ENCODE measurements at regions not wholly inside any gene's neighbourhood (a gene's known extent, or its start where the extent isn't known, plus 50 kb on each side); places are given as distances from the start of the nearest gene placed in this dataset.

DNA sequence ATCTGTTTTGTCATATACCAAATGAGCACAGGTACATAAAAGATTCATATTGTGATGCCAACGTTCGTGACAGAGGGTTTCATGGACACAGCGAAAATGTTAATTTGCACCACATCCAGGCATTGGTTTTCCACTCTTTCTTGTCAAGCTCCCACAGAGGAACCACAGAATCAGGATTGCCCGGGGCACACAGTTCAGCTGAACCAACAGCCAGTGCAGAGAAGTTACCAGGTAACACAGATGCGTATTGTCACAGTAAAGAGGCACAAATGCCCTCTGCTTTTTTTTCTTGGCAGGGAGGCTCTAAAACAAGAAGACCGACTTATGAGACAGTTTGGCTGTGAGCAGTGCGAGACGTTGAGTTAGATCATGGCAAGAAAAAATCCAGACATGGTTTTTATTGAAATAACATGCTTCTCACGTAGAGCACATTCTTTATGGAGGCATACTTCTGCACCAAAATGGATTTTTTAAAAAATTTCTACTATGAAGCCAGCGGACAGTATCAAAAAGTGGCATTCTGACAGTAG lies 331.1 kb upstream of the KIAA1217 start:
- H3K4me3 ChIP-seq (ENCODE audit: low read length) = no peak overlapping the region
- no peaks in the 10 kb centered on the region for H3K36me3 ChIP-seq (ENCODE audit: insufficient read depth, low read length)

DNA sequence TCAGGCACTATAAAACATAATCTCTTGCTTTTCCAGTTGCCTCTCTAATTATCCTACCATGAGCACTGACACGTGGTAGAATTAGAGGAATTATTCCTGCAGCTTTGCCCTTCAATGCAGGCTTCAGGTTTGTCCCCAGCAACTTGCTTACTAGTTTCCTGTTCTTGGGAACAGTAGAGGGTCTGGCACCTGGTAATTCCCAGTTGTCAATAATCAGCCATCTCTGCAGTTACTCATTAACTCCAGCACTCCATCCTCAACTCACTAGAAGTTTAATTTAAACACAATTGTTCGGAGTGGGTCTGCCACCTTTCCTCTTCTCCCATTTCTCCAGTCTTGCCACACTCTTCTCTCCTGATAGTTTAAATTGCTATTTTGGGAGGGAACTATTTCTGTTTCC lies 324.3 kb upstream of the KIAA1217 start:
- no peaks in the 10 kb centered on the region for H3K36me3 ChIP-seq (ENCODE audit: insufficient read depth, low read length)
- no peak overlapping the region for H3K4me3 ChIP-seq (ENCODE audit: low read length)
- H2AFZ ChIP-seq (ENCODE audit: low read depth, low read length) = no peak overlapping the region
- peaks cover 2% of the 10 kb centered on the region for H3K27me3 ChIP-seq (ENCODE audit: insufficient read depth, low read length)
- no peaks in the 10 kb centered on the region for H3K9me3 ChIP-seq (ENCODE audit: low read length)
- H3K4me1 ChIP-seq (ENCODE audit: insufficient read depth, low read length) = no peaks in the 10 kb centered on the region

More for the DNA sequence above, 331.1 kb upstream of the KIAA1217 start:
- Histone ChIP-seq H3K9me3 (ENCODE audit: low read length) (no peaks in the 10 kb centered on the region), H3K27me3 (ENCODE audit: insufficient read depth, low read length) (no peaks in the 10 kb centered on the region), H3K4me1 (ENCODE audit: insufficient read depth, low read length) (no peaks in the 10 kb centered on the region), H2AFZ (ENCODE audit: low read depth, low read length) (no peak overlapping the region)

DNA sequence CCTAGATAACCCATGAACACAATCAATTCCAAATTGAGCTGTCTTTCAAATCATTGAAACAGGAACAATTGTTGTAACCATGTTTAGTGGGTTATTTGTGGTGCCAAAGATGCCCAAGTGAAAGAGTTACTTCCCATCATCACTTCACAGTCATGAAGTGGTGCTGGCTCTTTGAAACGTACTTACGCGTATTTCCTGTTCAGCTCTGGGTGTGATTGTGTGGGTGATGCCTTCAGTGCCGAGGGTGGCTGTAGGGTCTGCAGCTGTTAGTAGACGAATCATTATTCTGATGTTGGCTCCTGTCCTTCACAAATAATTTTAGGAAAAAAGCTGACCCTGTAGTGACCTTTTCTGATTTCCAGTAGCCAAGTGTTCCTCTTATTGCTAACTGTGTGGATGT lies 323.1 kb upstream of the KIAA1217 start:
- Histone ChIP-seq H3K4me3 (ENCODE audit: low read length) (no peak overlapping the region), H2AFZ (ENCODE audit: low read depth, low read length) (no peak overlapping the region), H3K36me3 (ENCODE audit: insufficient read depth, low read length) (no peaks in the 10 kb centered on the region), H3K27me3 (ENCODE audit: insufficient read depth, low read length) (peaks cover 2% of the 10 kb centered on the region), H3K4me1 (ENCODE audit: insufficient read depth, low read length) (no peaks in the 10 kb centered on the region), H3K9me3 (ENCODE audit: low read length) (no peaks in the 10 kb centered on the region)

DNA sequence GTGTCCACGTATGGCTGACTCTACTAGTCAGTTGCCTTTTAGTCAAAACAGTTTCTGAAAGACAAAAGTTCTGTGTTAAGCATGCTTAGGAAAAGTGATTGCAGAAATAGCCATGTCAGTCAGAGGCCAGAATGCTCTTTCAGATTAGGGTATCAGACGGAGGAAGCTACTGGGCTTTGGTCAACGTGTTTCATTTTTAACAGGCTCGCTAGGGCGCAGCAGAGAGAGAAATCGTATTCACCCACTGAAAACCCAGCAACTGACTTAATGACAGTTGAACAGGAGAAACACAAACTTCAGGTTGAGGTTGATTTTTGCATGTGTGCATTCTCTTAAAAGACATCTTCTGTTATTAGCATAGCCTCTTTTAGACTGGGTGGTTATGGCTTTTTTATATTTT lies 322.6 kb upstream of the KIAA1217 start:
- peaks cover 2% of the 10 kb centered on the region for H3K27me3 ChIP-seq (ENCODE audit: insufficient read depth, low read length)
- no peak overlapping the region for H2AFZ ChIP-seq (ENCODE audit: low read depth, low read length)
- H3K4me3 ChIP-seq (ENCODE audit: low read length) = no peak overlapping the region
- H3K9me3 ChIP-seq (ENCODE audit: low read length) = no peaks in the 10 kb centered on the region
- H3K36me3 ChIP-seq (ENCODE audit: insufficient read depth, low read length) = no peaks in the 10 kb centered on the region
- no peaks in the 10 kb centered on the region for H3K4me1 ChIP-seq (ENCODE audit: insufficient read depth, low read length)

DNA sequence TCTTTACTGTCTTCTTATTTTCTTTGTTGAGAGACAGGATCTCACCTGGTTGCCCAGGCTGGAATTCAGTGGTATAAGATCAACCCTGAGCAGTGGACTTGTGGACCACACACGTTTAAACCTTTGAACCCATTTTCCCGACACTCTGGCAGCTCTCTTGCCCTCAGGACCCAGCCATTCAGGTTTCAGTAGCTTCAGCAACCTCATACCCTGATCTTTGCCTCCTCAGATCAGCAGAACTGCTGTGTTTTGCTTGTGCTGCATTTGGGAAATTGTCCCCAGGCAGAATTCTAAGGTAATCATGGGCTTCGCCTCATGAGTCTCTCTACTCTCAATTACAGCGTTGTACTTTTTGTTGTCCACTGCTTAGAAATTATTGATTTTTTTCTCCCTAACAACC lies 317.6 kb upstream of the KIAA1217 start:
- no peak overlapping the region for H2AFZ ChIP-seq (ENCODE audit: low read depth, low read length)
- H3K4me3 ChIP-seq (ENCODE audit: low read length) = no peak overlapping the region
- no peaks in the 10 kb centered on the region for H3K36me3 ChIP-seq (ENCODE audit: insufficient read depth, low read length)
- H3K27me3 ChIP-seq (ENCODE audit: insufficient read depth, low read length) = no peaks in the 10 kb centered on the region
- H3K4me1 ChIP-seq (ENCODE audit: insufficient read depth, low read length) = no peaks in the 10 kb centered on the region
- no peaks in the 10 kb centered on the region for H3K9me3 ChIP-seq (ENCODE audit: low read length)

DNA sequence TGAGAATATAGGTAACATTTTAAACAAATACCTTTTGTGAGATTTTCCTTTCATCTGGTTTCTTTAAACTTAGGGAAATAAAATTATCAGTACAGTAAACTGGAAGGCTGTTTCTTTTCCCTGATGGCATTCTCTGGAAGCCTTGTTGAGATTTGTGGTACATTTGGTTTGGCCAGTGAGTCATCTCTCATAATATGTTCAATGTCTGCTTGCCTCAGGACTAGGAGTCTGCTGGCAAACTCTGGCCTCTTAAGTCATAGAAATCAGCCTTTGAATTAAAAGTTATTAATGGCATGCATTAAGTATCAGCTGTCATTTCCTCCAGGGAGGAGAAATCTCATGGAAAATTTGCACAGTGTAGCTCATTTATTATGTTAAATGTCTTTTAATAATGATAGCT lies 316.6 kb upstream of the KIAA1217 start:
- Histone ChIP-seq H2AFZ (ENCODE audit: low read depth, low read length) (no peak overlapping the region), H3K4me3 (ENCODE audit: low read length) (no peak overlapping the region), H3K4me1 (ENCODE audit: insufficient read depth, low read length) (no peaks in the 10 kb centered on the region), H3K27me3 (ENCODE audit: insufficient read depth, low read length) (no peaks in the 10 kb centered on the region), H3K9me3 (ENCODE audit: low read length) (no peaks in the 10 kb centered on the region), H3K36me3 (ENCODE audit: insufficient read depth, low read length) (no peaks in the 10 kb centered on the region)

DNA sequence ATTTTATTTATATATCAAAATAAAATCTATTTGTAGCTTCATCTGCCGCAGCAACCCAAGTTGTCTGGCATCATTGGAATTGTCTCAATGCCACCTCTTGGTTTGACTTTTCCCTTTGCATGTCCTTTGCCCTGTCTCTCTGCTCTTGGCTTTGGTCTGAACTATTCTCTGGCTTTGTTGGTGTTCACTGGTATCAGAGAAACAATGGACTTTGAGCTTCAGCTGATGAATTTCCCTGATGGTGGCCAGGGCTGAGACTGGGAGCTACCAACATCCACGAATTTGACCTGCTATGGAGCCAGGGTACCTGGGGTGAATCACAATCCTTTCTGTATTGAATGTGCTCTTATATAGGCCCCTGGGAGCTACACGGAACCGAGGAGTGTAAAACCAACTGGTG lies 311.7 kb upstream of the KIAA1217 start:
- Histone ChIP-seq H3K9me3 (ENCODE audit: low read length) (no peaks in the 10 kb centered on the region), H3K36me3 (ENCODE audit: insufficient read depth, low read length) (no peaks in the 10 kb centered on the region), H3K4me1 (ENCODE audit: insufficient read depth, low read length) (no peaks in the 10 kb centered on the region), H3K27me3 (ENCODE audit: insufficient read depth, low read length) (no peaks in the 10 kb centered on the region), H3K4me3 (ENCODE audit: low read length) (no peak overlapping the region), H2AFZ (ENCODE audit: low read depth, low read length) (no peak overlapping the region)

DNA sequence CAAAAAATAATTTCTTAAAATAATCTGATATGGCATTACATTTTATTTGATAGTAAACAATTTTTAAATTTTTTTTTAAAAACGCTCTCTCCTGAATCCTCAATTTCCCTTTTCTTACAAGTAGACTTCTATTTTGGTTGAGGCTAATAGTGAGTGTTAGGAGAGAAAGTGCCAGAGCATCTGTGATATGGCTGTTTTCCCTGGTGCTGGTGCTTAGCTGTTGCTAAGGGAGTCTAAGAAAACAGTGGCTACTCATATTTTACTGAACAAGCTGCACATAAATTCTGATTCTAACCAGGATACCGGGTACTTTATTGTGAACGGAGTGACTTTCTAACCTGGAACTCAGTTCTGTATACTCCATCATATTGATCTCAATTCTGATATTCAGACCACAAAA lies 311.1 kb upstream of the KIAA1217 start:
- Histone ChIP-seq H2AFZ (ENCODE audit: low read depth, low read length) (no peak overlapping the region), H3K36me3 (ENCODE audit: insufficient read depth, low read length) (no peaks in the 10 kb centered on the region), H3K4me3 (ENCODE audit: low read length) (no peak overlapping the region), H3K27me3 (ENCODE audit: insufficient read depth, low read length) (no peaks in the 10 kb centered on the region), H3K9me3 (ENCODE audit: low read length) (no peaks in the 10 kb centered on the region), H3K4me1 (ENCODE audit: insufficient read depth, low read length) (no peaks in the 10 kb centered on the region)

DNA sequence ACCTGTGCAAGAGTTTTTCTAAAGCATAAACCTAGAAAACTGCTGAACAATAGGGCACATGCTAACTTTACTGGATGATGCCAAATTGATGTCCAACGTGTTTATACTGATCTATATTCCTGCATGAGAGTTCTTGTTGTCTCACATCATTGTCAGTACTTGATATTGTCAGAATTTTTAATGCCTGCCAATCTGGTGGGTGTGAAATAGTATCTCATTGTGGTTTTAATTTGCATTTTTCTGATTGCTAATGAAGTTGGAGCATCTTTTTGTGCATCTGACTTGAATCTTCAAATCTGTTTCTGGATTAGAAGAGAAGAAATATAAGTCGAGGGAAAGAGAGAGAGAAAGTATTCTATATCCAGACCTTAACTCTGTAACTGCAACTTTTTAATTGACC lies 309.8 kb upstream of the KIAA1217 start:
- Histone ChIP-seq H3K9me3 (ENCODE audit: low read length) (no peaks in the 10 kb centered on the region), H3K4me3 (ENCODE audit: low read length) (no peak overlapping the region), H3K36me3 (ENCODE audit: insufficient read depth, low read length) (no peaks in the 10 kb centered on the region), H3K27me3 (ENCODE audit: insufficient read depth, low read length) (no peaks in the 10 kb centered on the region), H2AFZ (ENCODE audit: low read depth, low read length) (no peak overlapping the region), H3K4me1 (ENCODE audit: insufficient read depth, low read length) (no peaks in the 10 kb centered on the region)

DNA sequence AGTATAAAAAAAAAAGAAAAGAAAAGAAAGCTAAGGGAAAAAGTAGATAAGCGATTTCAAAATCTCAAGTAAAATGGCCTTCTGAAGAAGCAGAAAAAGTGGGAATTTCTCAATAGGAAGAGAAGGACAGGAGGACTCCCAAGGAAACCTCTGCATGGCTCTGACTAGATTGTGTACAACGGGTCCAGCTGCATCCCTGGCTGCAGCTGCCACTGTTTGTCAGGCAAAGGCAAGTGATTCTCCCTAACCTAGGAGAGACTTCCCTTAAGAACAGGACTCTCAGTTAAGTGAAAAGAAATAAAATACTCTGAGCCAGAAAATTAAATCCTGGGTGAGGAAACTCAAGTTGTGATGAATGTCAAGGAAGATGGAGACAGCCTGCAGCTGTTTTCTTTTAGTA lies 298.6 kb upstream of the KIAA1217 start:
- H3K27me3 ChIP-seq (ENCODE audit: insufficient read depth, low read length) = no peaks in the 10 kb centered on the region
- H3K4me1 ChIP-seq (ENCODE audit: insufficient read depth, low read length) = no peaks in the 10 kb centered on the region
- H3K36me3 ChIP-seq (ENCODE audit: insufficient read depth, low read length) = no peaks in the 10 kb centered on the region
- H3K9me3 ChIP-seq (ENCODE audit: low read length) = no peaks in the 10 kb centered on the region
- no peak overlapping the region for H3K4me3 ChIP-seq (ENCODE audit: low read length)
- no peak overlapping the region for H2AFZ ChIP-seq (ENCODE audit: low read depth, low read length)

DNA sequence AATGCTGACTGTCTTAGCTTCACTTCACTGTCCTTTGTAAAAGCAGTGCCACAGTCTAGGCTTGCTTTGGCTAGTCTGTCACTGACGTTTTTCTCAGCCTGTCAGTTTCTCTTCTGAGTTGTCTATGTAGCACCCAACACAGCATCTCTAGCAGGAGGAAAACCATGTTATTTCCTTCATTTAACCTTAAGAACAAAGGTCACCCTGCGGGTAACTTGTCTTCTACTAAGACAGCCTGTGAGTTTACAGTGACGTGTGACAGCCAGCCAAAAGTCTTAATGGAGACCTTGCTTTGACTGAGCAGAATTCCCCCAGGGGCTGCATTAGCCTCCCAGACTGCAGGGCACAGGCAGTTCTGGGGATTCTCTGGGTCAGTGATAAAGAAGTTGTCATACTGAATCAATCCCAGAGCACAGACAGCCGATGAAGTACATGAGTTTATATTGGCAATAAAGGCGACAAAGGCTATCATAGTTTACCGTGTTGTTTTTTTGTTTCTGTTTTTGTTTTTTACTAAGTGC lies 296.0 kb upstream of the KIAA1217 start:
- no peaks in the 10 kb centered on the region for H3K27me3 ChIP-seq (ENCODE audit: insufficient read depth, low read length)
- no peak overlapping the region for H3K4me3 ChIP-seq (ENCODE audit: low read length)

DNA sequence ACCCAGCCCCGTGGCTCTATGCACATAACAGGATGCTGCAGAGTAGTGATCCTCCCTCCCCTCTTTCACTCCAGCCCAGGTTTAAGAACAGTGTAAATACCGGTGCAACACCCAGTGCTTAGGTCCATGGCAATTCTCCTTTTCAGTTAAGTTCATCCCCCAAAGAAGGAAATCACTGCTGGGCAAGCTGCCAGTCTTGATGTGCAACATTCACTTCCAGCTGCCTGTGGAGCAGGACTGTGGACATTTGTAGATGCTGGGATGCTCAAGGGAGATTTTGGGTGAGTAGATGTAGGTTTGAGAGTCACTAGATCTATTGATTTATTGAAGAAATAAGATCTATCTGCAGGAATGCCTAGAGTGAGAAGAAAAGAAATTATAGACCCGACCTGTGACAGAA lies 294.3 kb upstream of the KIAA1217 start:
- H2AFZ ChIP-seq (ENCODE audit: low read depth, low read length) = no peak overlapping the region
- no peaks in the 10 kb centered on the region for H3K27me3 ChIP-seq (ENCODE audit: insufficient read depth, low read length)
- H3K4me3 ChIP-seq (ENCODE audit: low read length) = no peak overlapping the region

More for the DNA sequence above, 296.0 kb upstream of the KIAA1217 start:
- Histone ChIP-seq H3K9me3 (ENCODE audit: low read length) (no peaks in the 10 kb centered on the region), H3K4me1 (ENCODE audit: insufficient read depth, low read length) (no peaks in the 10 kb centered on the region), H2AFZ (ENCODE audit: low read depth, low read length) (no peak overlapping the region), H3K36me3 (ENCODE audit: insufficient read depth, low read length) (no peaks in the 10 kb centered on the region)

DNA sequence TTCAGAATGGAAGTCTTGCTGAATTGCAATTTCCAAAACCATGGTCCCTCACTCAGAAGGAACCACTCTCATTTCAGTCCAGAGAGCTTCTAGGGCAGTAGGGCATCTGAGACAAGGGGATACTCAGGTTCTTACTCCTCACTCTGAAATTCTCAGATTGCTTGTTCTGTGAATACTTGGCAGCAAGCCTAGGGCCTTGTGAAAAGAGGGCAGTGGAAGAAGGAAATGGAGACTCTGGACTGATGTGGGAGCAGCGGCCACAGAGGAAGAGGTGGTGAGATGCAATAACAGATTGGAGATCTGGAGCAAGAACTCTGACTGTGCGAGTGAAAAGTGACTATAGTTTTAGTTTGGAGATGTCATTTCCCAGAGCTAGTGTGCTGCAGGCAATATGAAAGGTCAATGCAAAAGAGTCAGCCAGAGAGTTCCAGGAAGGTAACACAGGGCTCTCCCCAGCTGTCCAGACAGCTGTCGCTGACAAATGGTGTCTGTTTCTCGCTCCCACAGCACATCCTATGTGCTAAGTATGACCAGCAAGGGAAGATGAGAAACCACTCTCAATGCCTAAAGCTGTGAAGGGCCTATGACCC lies 291.6 kb upstream of the KIAA1217 start:
- H3K27me3 ChIP-seq (ENCODE audit: insufficient read depth, low read length) = no peaks in the 10 kb centered on the region
- no peaks in the 10 kb centered on the region for H3K9me3 ChIP-seq (ENCODE audit: low read length)
- no peak overlapping the region for H2AFZ ChIP-seq (ENCODE audit: low read depth, low read length)
- no peaks in the 10 kb centered on the region for H3K4me1 ChIP-seq (ENCODE audit: insufficient read depth, low read length)
- no peaks in the 10 kb centered on the region for H3K36me3 ChIP-seq (ENCODE audit: insufficient read depth, low read length)
- no peak overlapping the region for H3K4me3 ChIP-seq (ENCODE audit: low read length)

More for the DNA sequence above, 294.3 kb upstream of the KIAA1217 start:
- no peaks in the 10 kb centered on the region for H3K9me3 ChIP-seq (ENCODE audit: low read length)
- no peaks in the 10 kb centered on the region for H3K4me1 ChIP-seq (ENCODE audit: insufficient read depth, low read length)
- H3K36me3 ChIP-seq (ENCODE audit: insufficient read depth, low read length) = no peaks in the 10 kb centered on the region
